Left lung (tissue), 4 donors: ENCODE measurements at regions not wholly inside any gene's neighbourhood (a gene's known extent, or its start where the extent isn't known, plus 50 kb on each side); places are given as distances from the start of the nearest gene placed in this dataset.

Source experiments
- ATAC-seq: fragments of 200-7000 bp; cut with Tn5 transposase; one replicate; pipeline ENCODE4 v1.9.1; 2020; ENCODE audit warnings: moderate library complexity
- DNase-seq, 4 donors: peaks; one replicate each; pipeline ENCODE4 v3.0.0-alpha.2; 2013 to 2020
- H3K27ac ChIP-seq, 2 donors: fragments of 200-600 bp; sonication (generic) in 1 of 2; one replicate each; pipeline versions ENCODE4 v1.5.0 to v1.8.0; 2020 to 2021
- H3K27me3 ChIP-seq, 2 donors: fragments of 200-600 bp; sonication (generic) in 1 of 2; one replicate each; pipeline versions ENCODE4 v1.5.0 to v1.8.0; 2020 to 2021
- H3K36me3 ChIP-seq, 2 donors: fragments of 200-600 bp; sonication (generic) in 1 of 2; one replicate each; pipeline versions ENCODE4 v1.5.0 to v1.8.0; 2020 to 2021
- H3K4me1 ChIP-seq, 2 donors: fragments of 200-600 bp; one replicate each; pipeline ENCODE4 v1.8.0; 2021
- H3K4me3 ChIP-seq, 2 donors: fragments of 200-600 bp; sonication (generic) in 1 of 2; one replicate each; pipeline versions ENCODE4 v1.5.0 to v1.8.0; 2020 to 2021; ENCODE audit warnings: mild to moderate bottlenecking in 1 of 2
- H3K9me3 ChIP-seq, 2 donors: fragments of 200-600 bp; sonication (generic) in 1 of 2; one replicate each; pipeline versions ENCODE4 v1.5.0 to v1.8.0; 2020 to 2021
- CTCF ChIP-seq, 2 donors: fragments of 200-600 bp; sonication (generic) in 1 of 2; IDR thresholded peaks; one replicate each; pipeline versions ENCODE4 v1.5.0 to v1.8.0; 2021; ENCODE audit warnings: antibody characterized with exemption in 2 of 2
- intact Hi-C, 2 donors: fragments of 100-400 bp; cut with DNase I; formaldehyde crosslinking; loops; one replicate each; pipeline versions ENCODE4 v1.11.2 to v1.14.2; 2022
- donor health status: DM: no; HTN: yes; CAD: no.
- donor health status: DM: no; HTN: no; CAD: no.

GRCh38 chr2:39525636-39526412, 88.7 kb upstream of the MAP4K3 start:
- DNase-seq (no peak), ATAC-seq (no peak)
- Histone ChIP-seq H3K9me3 (peaks cover 0 to 10% of the 10 kb centered on the region in 2 donors), H3K36me3 (no peaks in the 10 kb centered on the region), H3K27me3 (no peaks in the 10 kb centered on the region), H3K4me3 (no peak overlapping the region), H3K4me1 (peaks cover 0 to 16% of the 10 kb centered on the region in 2 donors), H3K27ac (no peak overlapping the region)
- intact Hi-C loops, result no loop called here
- no peak for TF ChIP-seq CTCF (IDR thresholded peaks at IDR 0.05)

GRCh38 chr2:39528701-39529100, 91.6 kb upstream of the MAP4K3 start:
- ATAC-seq, result peak; percentile 82
- no peak for TF ChIP-seq CTCF (IDR thresholded peaks at IDR 0.05)
- intact Hi-C loops, result no loop called here
- Histone ChIP-seq H3K9me3 (no peaks in the 10 kb centered on the region), H3K4me3 (no peak overlapping the region), H3K4me1 (peaks cover 0 to 16% of the 10 kb centered on the region in 2 donors), H3K36me3 (no peaks in the 10 kb centered on the region), H3K27ac (no peak overlapping the region), H3K27me3 (no peaks in the 10 kb centered on the region)
- no peak for DNase-seq

- intact Hi-C loops, result no loop called here
- Histone ChIP-seq H3K27ac (no peak overlapping the region), H3K9me3 (no peaks in the 10 kb centered on the region), H3K4me3 (no peak overlapping the region), H3K27me3 (no peaks in the 10 kb centered on the region), H3K4me1 (peaks cover 0 to 16% of the 10 kb centered on the region in 2 donors), H3K36me3 (no peaks in the 10 kb centered on the region)
- no peak for TF ChIP-seq CTCF (IDR thresholded peaks at IDR 0.05)
- no peak for ATAC-seq
- DNase-seq, result no peak
Measured at GRCh38 chr2:39529836-39530235, 92.8 kb upstream of the MAP4K3 start.

- ATAC-seq (no peak), DNase-seq (no peak)
- H3K36me3 ChIP-seq, result no peaks in the 10 kb centered on the region
- no peak overlapping the region for H3K4me3 ChIP-seq
- no peak for TF ChIP-seq CTCF (IDR thresholded peaks at IDR 0.05)
- no peaks in the 10 kb centered on the region for H3K27me3 ChIP-seq
- intact Hi-C loops, result no loop called here
- H3K4me1 ChIP-seq, result peaks cover 0 to 16% of the 10 kb centered on the region in 2 donors
- no peaks in the 10 kb centered on the region for H3K9me3 ChIP-seq
- H3K27ac ChIP-seq, result no peak overlapping the region
Measured at GRCh38 chr2:39530411-39530866, 93.4 kb upstream of the MAP4K3 start.

GRCh38 chr2:39531220-39531777, 94.2 kb upstream of the MAP4K3 start:
- intact Hi-C loops, result no loop called here

More at GRCh38 chr2:39531220-39531777, 94.2 kb upstream of the MAP4K3 start:
- ATAC-seq (no peak), DNase-seq (no peak)
- H3K9me3 ChIP-seq, result no peaks in the 10 kb centered on the region
- H3K27ac ChIP-seq, result no peak overlapping the region
- H3K36me3 ChIP-seq, result no peaks in the 10 kb centered on the region
- TF ChIP-seq CTCF (IDR thresholded peaks at IDR 0.05), result no peak
- H3K4me1 ChIP-seq, result peaks cover 0 to 11% of the 10 kb centered on the region in 2 donors
- no peaks in the 10 kb centered on the region for H3K27me3 ChIP-seq
- no peak overlapping the region for H3K4me3 ChIP-seq
